HepG2 (cell line): ENCODE measurements at regions not wholly inside any gene's neighbourhood (a gene's known extent, or its start where the extent isn't known, plus 50 kb on each side); places are given as distances from the start of the nearest gene placed in this dataset.

Source experiments
- ATAC-seq: fragments of 200-7000 bp; cut with Tn5 transposase; 3 replicates; pipeline ENCODE4 v1.9.1; 2020; ENCODE audit warnings: mild to moderate bottlenecking, moderate library complexity
- BruUV-seq: library from RNA; stranded (reverse); fragments of 400-500 nt; replicated peaks from 2 replicates; lab custom pipeline; 2021; lab: Mats Ljungman, UMichigan
- CTCF ChIA-PET: fragments of 300-600 bp; formaldehyde crosslinking; extraction: SDS; loops from one replicate; lab custom pipeline; 2021; ENCODE audit warnings: low total read pairs, inconsistent platforms, low intra/inter-chr PET ratio; lab: Yijun Ruan, JAX
- POLR2A ChIA-PET: fragments of 350-600 bp; sonication (Branson Sonifier 250); formaldehyde crosslinking; loops from one replicate; lab custom pipeline; 2020; ENCODE audit warnings: antibody characterized with exemption, inconsistent platforms; lab: Yijun Ruan, JAX
- DNase-seq: peaks from one replicate; pipeline ENCODE4 v3.0.0-alpha.2; 2015; ENCODE audit warnings: low spot score
- FAIRE-seq: peaks from 3 replicates; lab custom pipeline; 2011; peaks lifted over from hg19 to GRCh38; lab: Jason Lieb, UNC
- H2AFZ ChIP-seq: one replicate; pipeline ENCODE4 v1.6.1; 2011; ENCODE audit warnings: low read length, inconsistent platforms
- H3K27ac ChIP-seq: fragments of 300-600 bp; 3 replicates; pipeline ENCODE4 v1.8.0; 2011; ENCODE audit warnings: mixed run types, mild to moderate bottlenecking, mixed read lengths, low read length, inconsistent platforms; ENCODE audit not compliant: insufficient read depth; ENCODE audit errors: extremely low read length
- H3K27me3 ChIP-seq, 2 experiments: fragments of 200-600 bp in 1 of 2; 2 replicates in 1 of 2; 3 replicates in 1 of 2; pipeline versions ENCODE4 v1.6.0 to v1.8.0; 2011; ENCODE audit warnings: low read length in 2 of 2, mild to moderate bottlenecking in 2 of 2, moderate library complexity in 2 of 2, inconsistent platforms in 1 of 2; ENCODE audit not compliant: insufficient read depth in 2 of 2, control insufficient read depth in 1 of 2
- H3K36me3 ChIP-seq, 2 experiments: fragments of 200-600 bp in 1 of 2; replicated peaks in 1 of 2; 2 replicates in 1 of 2; 3 replicates in 1 of 2; pipeline versions ENCODE4 v1.5.1 to v1.8.0; 2011; ENCODE audit warnings: low read length in 2 of 2, inconsistent platforms in 1 of 2; ENCODE audit not compliant: insufficient read depth in 2 of 2, control insufficient read depth in 1 of 2
- H3K4me1 ChIP-seq: 2 replicates; pipeline ENCODE4 v1.5.1; 2012; ENCODE audit warnings: low read length, inconsistent platforms; ENCODE audit not compliant: insufficient read depth
- H3K4me2 ChIP-seq: 2 replicates; pipeline ENCODE4 v1.6.0; 2011; ENCODE audit warnings: low read depth, low read length, inconsistent platforms
- H3K4me3 ChIP-seq, 3 experiments: fragments of 200-600 bp in 1 of 3; sonication (generic), shearing (Covaris generic) in 1 of 3; replicated peaks in 1 of 3; 2 replicates each; pipeline ENCODE4 v1.5.1; 2011 to 2016; ENCODE audit warnings: low read length in 3 of 3, inconsistent platforms in 2 of 3, low read depth in 2 of 3, mild to moderate bottlenecking in 2 of 3, control low read depth in 1 of 3, mixed read lengths in 1 of 3; ENCODE audit not compliant: insufficient read depth in 1 of 3
- H3K79me2 ChIP-seq: one replicate; pipeline ENCODE4 v1.6.1; 2011; ENCODE audit warnings: low read length, inconsistent platforms; ENCODE audit not compliant: insufficient read depth
- H3K9ac ChIP-seq: 2 replicates; pipeline ENCODE4 v1.6.0; 2011; ENCODE audit warnings: mild to moderate bottlenecking, low read depth, low read length, inconsistent platforms; ENCODE audit not compliant: insufficient read depth
- H3K9me3 ChIP-seq: 2 replicates; pipeline ENCODE4 v1.5.1; 2012; ENCODE audit warnings: mild to moderate bottlenecking, low read length
- H4K20me1 ChIP-seq: 2 replicates; pipeline ENCODE4 v1.6.0; 2011; ENCODE audit warnings: inconsistent platforms, mild to moderate bottlenecking, low read length, moderate library complexity; ENCODE audit not compliant: insufficient read depth
- ARID3A ChIP-seq: IDR thresholded peaks from 2 replicates; pipeline ENCODE4 v1.6.1; 2012; ENCODE audit warnings: low read depth, low read length, improper control_type of control experiment
- ATF4 ChIP-seq, 2 experiments: fragments of 450-650 bp in 1 of 2; sonication (generic) in 1 of 2; formaldehyde crosslinking; IDR thresholded peaks; 2 replicates each; pipeline versions ENCODE4 v1.5.0 to v1.8.0; 2020 to 2022; ENCODE audit warnings: mild to moderate bottlenecking in 1 of 2, missing genetic modification reagents in 1 of 2
- BCL6 ChIP-seq: IDR thresholded peaks from 2 replicates; pipeline ENCODE4 v1.6.1; 2016; ENCODE audit warnings: missing genetic modification reagents, missing compliant biosample characterization
- CEBPB ChIP-seq: IDR thresholded peaks from 2 replicates; pipeline ENCODE4 v1.6.1; 2011; ENCODE audit warnings: low read depth, low read length, improper control_type of control experiment, borderline replicate concordance
- GLI4 ChIP-seq: sonication (generic); formaldehyde crosslinking; IDR thresholded peaks from 2 replicates; pipeline ENCODE4 v1.5.1; 2020; ENCODE audit warnings: missing genetic modification reagents, mild to moderate bottlenecking, moderate library complexity, borderline replicate concordance
- JARID2 ChIP-seq: sonication (generic); formaldehyde crosslinking; IDR thresholded peaks from 2 replicates; pipeline ENCODE4 v1.8.1; 2023; ENCODE audit warnings: missing genetic modification reagents, inconsistent platforms; ENCODE audit not compliant: insufficient replicate concordance
- KAT2B ChIP-seq: fragments of 150-350 bp; IDR thresholded peaks from 2 replicates; pipeline ENCODE4 v1.6.1; 2014; ENCODE audit warnings: low read depth, low read length, borderline replicate concordance
- ONECUT2 ChIP-seq: sonication (generic); formaldehyde crosslinking; IDR thresholded peaks from 2 replicates; pipeline ENCODE4 v1.4.0; 2020; ENCODE audit warnings: missing genetic modification reagents
- RFX3 ChIP-seq: IDR thresholded peaks from 2 replicates; pipeline ENCODE4 v1.6.1; 2016; ENCODE audit warnings: missing biosample characterization, missing genetic modification reagents
- RFX5 ChIP-seq: IDR thresholded peaks from 2 replicates; pipeline ENCODE4 v1.6.1; 2011; ENCODE audit warnings: low read depth, low read length, improper control_type of control experiment
- ZBTB40 ChIP-seq, 2 experiments: fragments of 450-650 bp in 1 of 2; sonication (generic) in 1 of 2; formaldehyde crosslinking in 1 of 2; IDR thresholded peaks; 2 replicates each; pipeline versions ENCODE4 v1.6.1 to v1.8.0; 2016 to 2022; ENCODE audit warnings: antibody characterized with exemption in 1 of 2, mild to moderate bottlenecking in 1 of 2, missing genetic modification reagents in 1 of 2
- WGBS: methylation state at CpG from one replicate; pipeline ENCODE4 v1.1.6; 2017; ENCODE audit warnings: low lambda C conversion rate; 5-methylcytosine and 5-hydroxymethylcytosine counted together
- in situ Hi-C: cut with HindIII; loops from 2 replicates; pipeline ENCODE4 v1.10.0; 2017; ENCODE audit warnings: low pct_unique_long_range_greater_than_20kb; ENCODE audit not compliant: extremely low pct_ligation_motif_present
- intact Hi-C: fragments of 100-400 bp; cut with micrococcal nuclease; formaldehyde crosslinking; loops from one replicate; pipeline ENCODE4 v1.10.0; 2022; ENCODE audit not compliant: unreplicated experiment

DNA sequence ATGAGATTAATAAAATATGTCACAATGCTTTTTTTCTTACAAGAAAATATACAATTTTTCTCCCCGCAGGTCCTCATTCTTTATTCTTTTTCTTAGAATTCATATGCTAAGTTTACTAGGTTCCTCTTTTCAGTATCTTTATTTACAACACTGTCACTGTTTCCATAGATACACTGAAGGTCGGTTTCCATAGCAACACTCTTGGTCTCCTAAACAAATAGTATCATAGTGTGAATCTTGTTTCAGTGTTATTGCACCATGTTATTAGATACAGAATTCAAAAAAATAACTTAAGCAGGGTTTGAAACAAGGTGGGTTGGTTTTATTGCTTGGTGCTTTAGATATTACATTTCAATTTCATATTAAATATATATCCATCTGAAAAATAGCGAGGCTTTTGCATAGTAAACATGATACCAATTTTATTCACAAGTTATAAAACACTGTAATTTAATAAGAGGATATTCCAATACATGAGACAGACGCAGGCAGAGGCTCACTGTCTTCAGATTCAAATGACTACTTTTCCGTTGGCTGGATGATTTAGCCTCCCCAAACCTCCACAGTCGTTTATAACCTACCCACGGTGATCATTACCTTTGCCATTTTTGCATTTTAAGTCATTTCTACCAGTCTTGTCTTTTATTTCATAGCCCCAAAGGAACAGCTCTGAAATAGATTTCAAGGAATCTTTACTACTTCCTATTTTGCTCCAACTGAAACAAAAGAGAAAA lies 88.9 kb upstream of the KLF6 start:
- 73% methylated on average over 7 of the region's 7 CpGs for WGBS
- FAIRE-seq, result no peak
- no peak for ATAC-seq
- ChIA-PET CTCF (no interaction called here), POLR2A (no interaction called here)
- no peaks in the 10 kb centered on the region; a peak in 1 of 5 replicates for H3K27me3 ChIP-seq
- BruUV-seq, result no TSS peak
- no peaks in the 10 kb centered on the region for H3K9me3 ChIP-seq
- intact Hi-C loops, result loop anchor here (5.0 kb wide), 1 partner anchor 863 kb away; no protein-coding TSS in a partner anchor
- no peak overlapping the region for H2AFZ ChIP-seq
- no peak overlapping the region for H3K4me3 ChIP-seq
- DNase-seq, result peak; percentile 79
- no peak overlapping the region for H3K4me2 ChIP-seq
- peaks cover 39% of the 10 kb centered on the region for H3K4me1 ChIP-seq
- no peaks in the 10 kb centered on the region for H4K20me1 ChIP-seq
- H3K36me3 ChIP-seq, result no peaks in the 10 kb centered on the region
- in situ Hi-C loops, result no loop called here
- no peaks in the 10 kb centered on the region for H3K79me2 ChIP-seq
- peak overlapping the region; percentile 29 for H3K27ac ChIP-seq
- H3K9ac ChIP-seq, result peak overlapping the region; percentile 37; the same call in 1 of the 2 replicates
- no peak for TF ChIP-seq KAT2B
- no peak for TF ChIP-seq GLI4 (CRISPR knock-in tag)
- peak; percentile 57 for TF ChIP-seq CEBPB
- TF ChIP-seq BCL6 (CRISPR knock-in tag), result no peak
- TF ChIP-seq ATF4 (CRISPR knock-in tag; IDR thresholded peaks at IDR 0.05), result peak in 1 of 2 experiments; percentile 47; a peak in 1 of 4 replicates
- peak; percentile 76; the same call in 1 of the 2 replicates for TF ChIP-seq ARID3A
- TF ChIP-seq JARID2 (CRISPR knock-in tag), result no peak
- no peak for TF ChIP-seq ONECUT2 (CRISPR knock-in tag)
- TF ChIP-seq RFX5, result peak; percentile 49; the same call in 1 of the 2 replicates
- TF ChIP-seq ZBTB40 (IDR thresholded peaks at IDR 0.05), result no peak
- no peak for TF ChIP-seq ZBTB40 (CRISPR knock-in tag; IDR thresholded peaks at IDR 0.05)
- peak; percentile 92 for TF ChIP-seq RFX3
